ENCODE measurements at regions not wholly inside any gene's neighbourhood (a gene's known extent, or its start where the extent isn't known, plus 50 kb on each side); places are given as distances from the start of the nearest gene placed in this dataset.

DNA sequence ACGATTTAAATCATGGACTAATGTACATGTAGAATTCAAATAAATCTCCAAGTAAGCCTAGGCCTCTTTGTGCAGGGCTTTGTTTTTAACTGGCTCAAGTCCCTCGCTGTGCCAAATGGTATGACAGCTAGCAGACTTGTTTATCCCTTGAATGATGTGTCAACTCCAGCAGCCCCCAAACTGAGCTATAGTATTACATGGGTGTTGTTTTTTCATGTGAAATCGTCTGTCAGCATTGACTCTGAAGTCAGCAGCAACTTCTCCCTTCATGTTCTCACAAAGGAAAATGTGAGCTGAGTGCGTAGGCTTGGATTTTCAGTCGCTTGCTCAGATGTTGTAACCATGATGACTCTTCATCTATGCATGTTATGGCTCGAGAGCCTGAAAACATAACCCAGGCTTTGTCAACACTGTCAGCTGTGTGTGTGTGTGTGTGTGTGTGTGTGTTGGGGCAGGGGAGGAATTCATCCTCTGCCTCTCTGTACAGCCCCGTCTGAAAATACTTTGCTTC, 73.3 kb downstream of the PTHLH start:
- TF ChIP-seq, protein P1, sequence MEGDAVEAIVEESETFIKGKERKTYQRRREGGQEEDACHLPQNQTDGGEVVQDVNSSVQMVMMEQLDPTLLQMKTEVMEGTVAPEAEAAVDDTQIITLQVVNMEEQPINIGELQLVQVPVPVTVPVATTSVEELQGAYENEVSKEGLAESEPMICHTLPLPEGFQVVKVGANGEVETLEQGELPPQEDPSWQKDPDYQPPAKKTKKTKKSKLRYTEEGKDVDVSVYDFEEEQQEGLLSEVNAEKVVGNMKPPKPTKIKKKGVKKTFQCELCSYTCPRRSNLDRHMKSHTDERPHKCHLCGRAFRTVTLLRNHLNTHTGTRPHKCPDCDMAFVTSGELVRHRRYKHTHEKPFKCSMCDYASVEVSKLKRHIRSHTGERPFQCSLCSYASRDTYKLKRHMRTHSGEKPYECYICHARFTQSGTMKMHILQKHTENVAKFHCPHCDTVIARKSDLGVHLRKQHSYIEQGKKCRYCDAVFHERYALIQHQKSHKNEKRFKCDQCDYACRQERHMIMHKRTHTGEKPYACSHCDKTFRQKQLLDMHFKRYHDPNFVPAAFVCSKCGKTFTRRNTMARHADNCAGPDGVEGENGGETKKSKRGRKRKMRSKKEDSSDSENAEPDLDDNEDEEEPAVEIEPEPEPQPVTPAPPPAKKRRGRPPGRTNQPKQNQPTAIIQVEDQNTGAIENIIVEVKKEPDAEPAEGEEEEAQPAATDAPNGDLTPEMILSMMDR (conservative IDR thresholded peaks at IDR 0.05; ENCODE audit: low read depth in 2 of 2) = no peak
- TF ChIP-seq, protein P2, sequence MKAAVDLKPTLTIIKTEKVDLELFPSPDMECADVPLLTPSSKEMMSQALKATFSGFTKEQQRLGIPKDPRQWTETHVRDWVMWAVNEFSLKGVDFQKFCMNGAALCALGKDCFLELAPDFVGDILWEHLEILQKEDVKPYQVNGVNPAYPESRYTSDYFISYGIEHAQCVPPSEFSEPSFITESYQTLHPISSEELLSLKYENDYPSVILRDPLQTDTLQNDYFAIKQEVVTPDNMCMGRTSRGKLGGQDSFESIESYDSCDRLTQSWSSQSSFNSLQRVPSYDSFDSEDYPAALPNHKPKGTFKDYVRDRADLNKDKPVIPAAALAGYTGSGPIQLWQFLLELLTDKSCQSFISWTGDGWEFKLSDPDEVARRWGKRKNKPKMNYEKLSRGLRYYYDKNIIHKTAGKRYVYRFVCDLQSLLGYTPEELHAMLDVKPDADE (IDR thresholded peaks at IDR 0.05) = no peak
- no peak for TF ChIP-seq EZH2 (IDR thresholded peaks at IDR 0.05; ENCODE audit: low read depth, unreplicated experiment)
- no peak for TF ChIP-seq EZH2phosphoT487 (IDR thresholded peaks at IDR 0.05; ENCODE audit: unreplicated experiment)
- no peak for TF ChIP-seq STAT1 (IDR thresholded peaks at IDR 0.05; ENCODE audit: unreplicated experiment)
